ENCODE measurements at regions not wholly inside any gene's neighbourhood (a gene's known extent, or its start where the extent isn't known, plus 50 kb on each side); places are given as distances from the start of the nearest gene placed in this dataset.

DNA sequence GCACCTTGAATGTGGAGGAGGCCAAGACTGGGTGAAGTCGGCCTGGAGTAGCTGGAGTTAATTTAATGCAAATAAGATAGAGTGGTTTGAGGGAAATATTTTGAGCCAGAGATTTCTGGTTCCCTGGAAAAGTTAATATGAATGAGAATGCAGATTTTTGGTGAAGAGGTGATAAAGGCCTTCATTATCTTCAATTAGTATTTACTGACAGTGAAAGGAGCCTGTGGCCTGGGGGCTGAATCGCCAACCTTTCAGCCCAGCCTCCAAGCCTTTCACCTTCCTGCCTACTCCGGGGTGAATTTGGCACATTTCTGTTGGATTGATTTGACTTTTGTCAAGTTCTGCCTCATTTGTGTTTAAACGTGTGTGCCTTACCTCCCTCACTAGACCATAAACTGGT, 147.8 kb downstream of the SOX2 start:
- TF ChIP-seq POLR2A (IDR thresholded peaks at IDR 0.05; ENCODE audit: low read length) (no peak), GATA1 (IDR thresholded peaks at IDR 0.05; ENCODE audit: low read depth, low read length) (no peak)
